ENCODE measurements at regions not wholly inside any gene's neighbourhood (a gene's known extent, or its start where the extent isn't known, plus 50 kb on each side); places are given as distances from the start of the nearest gene placed in this dataset.
"Not testable (repeated sequence)": the region's sequence is repeated elsewhere in the genome, so short reads cannot be mapped to it uniquely, and the experiment has no call there.

DNA sequence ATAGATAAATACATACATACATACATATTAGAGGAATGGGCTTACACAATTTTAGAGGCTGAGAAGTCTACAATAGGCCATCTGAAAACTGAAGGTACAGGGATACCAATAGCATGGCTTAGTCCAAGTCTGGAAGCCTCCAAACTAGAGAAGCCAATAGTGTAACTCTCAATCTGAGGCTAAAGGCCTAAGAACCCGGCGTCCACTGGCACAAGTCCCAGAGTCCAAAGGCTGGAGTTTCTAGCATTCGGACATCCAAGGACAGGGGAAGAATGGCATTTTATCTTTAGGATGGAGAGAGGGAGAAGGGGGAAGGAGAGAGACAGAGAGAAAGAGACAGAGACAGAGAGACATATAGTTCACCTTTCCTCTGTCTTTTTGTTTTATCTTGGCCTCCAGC lies 63.7 kb upstream of the SYT4 start:
- H3K36me3 ChIP-seq (ENCODE audit: control insufficient read depth in 2 of 2, insufficient read depth in 2 of 2, low read length in 1 of 2) = no peaks in the 10 kb centered on the region
- no peak for DNase-seq (ENCODE audit: low read depth in 6 of 9, low spot score in 9 of 9)
- no peaks in the 10 kb centered on the region for H3K27me3 ChIP-seq (ENCODE audit: control insufficient read depth in 2 of 2, insufficient read depth in 1 of 2, low read length in 1 of 2)
- H3K9me3 ChIP-seq (ENCODE audit: control insufficient read depth in 2 of 2, insufficient read depth in 1 of 2, low read length in 1 of 2) = no peaks in the 10 kb centered on the region
- WGBS = 97% methylated on average over 3 of the region's 3 CpGs
- no peak overlapping the region for H3K27ac ChIP-seq (ENCODE audit: low read depth in 1 of 2, low read length in 1 of 2)
- no peak overlapping the region for H3K4me3 ChIP-seq (ENCODE audit: low read length in 2 of 2)
- H3K4me1 ChIP-seq (ENCODE audit: control insufficient read depth in 2 of 2, insufficient read depth in 2 of 2, low read length in 2 of 2) = no peaks in the 10 kb centered on the region

DNA sequence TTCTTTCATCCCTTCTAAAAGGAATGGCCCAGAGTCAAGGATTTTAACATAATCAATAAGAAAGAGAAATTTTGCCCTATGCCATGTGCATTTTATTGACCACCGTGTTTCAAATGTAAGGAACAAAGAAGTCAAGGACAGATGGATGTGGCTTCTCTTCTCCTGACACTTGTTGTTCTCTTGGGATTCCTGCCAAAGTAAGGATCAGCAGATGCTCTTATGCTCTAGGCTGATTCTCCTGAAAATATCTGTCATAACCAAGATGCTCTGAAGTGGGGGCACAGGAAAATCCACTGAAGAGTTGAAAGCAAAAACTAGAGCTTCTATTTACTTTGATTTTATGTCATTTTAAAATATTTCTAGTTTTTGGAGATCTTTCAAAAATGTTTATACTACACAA lies 72.9 kb upstream of the SYT4 start:
- 95% methylated on average over 1 of the region's 1 CpG for WGBS
- H3K27ac ChIP-seq (ENCODE audit: low read depth in 1 of 2, low read length in 1 of 2) = no peak overlapping the region

DNA sequence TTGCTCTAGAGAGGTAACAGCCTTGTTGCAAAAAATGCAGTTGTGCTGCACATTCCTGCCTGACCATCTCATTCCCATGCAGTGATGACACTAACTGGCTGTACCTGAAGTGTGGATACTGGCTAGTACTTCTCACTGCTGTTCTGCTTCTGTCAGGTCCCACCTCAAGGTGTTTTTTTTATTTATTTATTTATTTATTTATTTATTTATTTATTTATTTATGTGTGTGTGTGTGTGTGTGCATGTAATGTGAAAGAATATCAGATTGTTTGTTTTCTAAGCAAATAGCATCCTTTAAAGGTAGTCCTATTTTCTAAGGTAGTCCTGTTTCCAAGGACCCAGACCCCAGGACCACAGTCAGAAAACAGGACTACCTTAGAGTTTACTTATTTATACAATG lies 87.2 kb upstream of the SYT4 start:
- no peak overlapping the region for H3K27ac ChIP-seq (ENCODE audit: low read depth in 1 of 2, low read length in 1 of 2)
- H3K36me3 ChIP-seq (ENCODE audit: control insufficient read depth in 2 of 2, insufficient read depth in 2 of 2, low read length in 1 of 2) = no peaks in the 10 kb centered on the region
- H3K9me3 ChIP-seq (ENCODE audit: control insufficient read depth in 2 of 2, insufficient read depth in 1 of 2, low read length in 1 of 2) = no peaks in the 10 kb centered on the region
- no peaks in the 10 kb centered on the region for H3K27me3 ChIP-seq (ENCODE audit: control insufficient read depth in 2 of 2, insufficient read depth in 1 of 2, low read length in 1 of 2)
- no peak for DNase-seq (ENCODE audit: low read depth in 6 of 9, low spot score in 9 of 9)
- no peaks in the 10 kb centered on the region for H3K4me1 ChIP-seq (ENCODE audit: control insufficient read depth in 2 of 2, insufficient read depth in 2 of 2, low read length in 2 of 2)
- H3K4me3 ChIP-seq (ENCODE audit: low read length in 2 of 2) = no peak overlapping the region

More for the DNA sequence above, 72.9 kb upstream of the SYT4 start:
- Histone ChIP-seq H3K36me3 (ENCODE audit: control insufficient read depth in 2 of 2, insufficient read depth in 2 of 2, low read length in 1 of 2) (no peaks in the 10 kb centered on the region), H3K27me3 (ENCODE audit: control insufficient read depth in 2 of 2, insufficient read depth in 1 of 2, low read length in 1 of 2) (no peaks in the 10 kb centered on the region), H3K9me3 (ENCODE audit: control insufficient read depth in 2 of 2, insufficient read depth in 1 of 2, low read length in 1 of 2) (no peaks in the 10 kb centered on the region), H3K4me3 (ENCODE audit: low read length in 2 of 2) (no peak overlapping the region), H3K4me1 (ENCODE audit: control insufficient read depth in 2 of 2, insufficient read depth in 2 of 2, low read length in 2 of 2) (no peaks in the 10 kb centered on the region)
- DNase-seq (ENCODE audit: low read depth in 6 of 9, low spot score in 9 of 9) = no peak

DNA sequence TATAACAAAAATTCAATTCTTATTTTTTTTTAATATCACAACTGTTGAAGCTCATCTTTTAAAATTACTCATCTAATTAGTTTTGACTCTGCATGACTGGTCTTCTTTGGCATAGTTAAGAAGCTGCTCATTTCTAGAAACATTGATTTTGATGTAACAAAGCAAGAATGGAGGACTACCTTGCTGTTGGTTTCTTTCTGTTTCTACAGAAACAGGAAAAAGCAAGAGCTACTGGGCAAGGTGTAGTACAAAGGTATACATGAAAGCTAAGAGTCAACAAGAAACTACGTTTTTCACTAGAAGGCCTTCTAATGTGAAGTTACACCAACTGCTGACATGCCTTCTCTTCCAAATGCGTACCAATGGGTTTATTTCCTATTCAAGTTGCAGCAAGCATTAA lies 90.6 kb upstream of the SYT4 start:
- Histone ChIP-seq H3K4me3 (ENCODE audit: low read length in 2 of 2) (no peak overlapping the region), H3K27me3 (ENCODE audit: control insufficient read depth in 2 of 2, insufficient read depth in 1 of 2, low read length in 1 of 2) (no peaks in the 10 kb centered on the region), H3K36me3 (ENCODE audit: control insufficient read depth in 2 of 2, insufficient read depth in 2 of 2, low read length in 1 of 2) (no peaks in the 10 kb centered on the region), H3K4me1 (ENCODE audit: control insufficient read depth in 2 of 2, insufficient read depth in 2 of 2, low read length in 2 of 2) (no peaks in the 10 kb centered on the region), H3K9me3 (ENCODE audit: control insufficient read depth in 2 of 2, insufficient read depth in 1 of 2, low read length in 1 of 2) (no peaks in the 10 kb centered on the region), H3K27ac (ENCODE audit: low read depth in 1 of 2, low read length in 1 of 2) (no peak overlapping the region)
- WGBS = 82% methylated on average over 2 of the region's 2 CpGs
- no peak for DNase-seq (ENCODE audit: low read depth in 6 of 9, low spot score in 9 of 9)

DNA sequence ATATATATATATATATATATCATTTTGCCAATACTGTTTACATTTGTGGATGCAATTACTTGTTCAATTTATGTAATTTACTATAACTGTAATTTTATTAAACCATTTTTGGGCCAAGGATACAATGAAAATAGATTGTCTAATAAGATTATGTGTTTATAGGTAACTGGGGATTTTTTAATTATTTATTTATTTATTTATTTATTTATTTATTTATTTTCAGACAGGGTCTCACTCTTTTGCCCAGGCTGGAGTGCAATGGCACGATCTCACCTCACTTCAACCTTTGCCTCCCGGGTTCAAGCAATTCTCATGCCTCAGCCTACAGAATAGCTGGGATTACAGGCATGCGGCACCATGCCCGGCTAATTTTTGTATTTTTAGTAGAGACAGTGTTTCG lies 92.0 kb upstream of the SYT4 start:
- WGBS = 96% methylated on average over 5 of the region's 5 CpGs
- H3K4me3 ChIP-seq (ENCODE audit: low read length in 2 of 2); H3K27ac ChIP-seq (ENCODE audit: low read depth in 1 of 2, low read length in 1 of 2); H3K4me1 ChIP-seq (ENCODE audit: control insufficient read depth in 2 of 2, insufficient read depth in 2 of 2, low read length in 2 of 2); H3K36me3 ChIP-seq (ENCODE audit: control insufficient read depth in 2 of 2, insufficient read depth in 2 of 2, low read length in 1 of 2); DNase-seq (ENCODE audit: low read depth in 6 of 9, low spot score in 9 of 9); H3K27me3 ChIP-seq (ENCODE audit: control insufficient read depth in 2 of 2, insufficient read depth in 1 of 2, low read length in 1 of 2); H3K9me3 ChIP-seq (ENCODE audit: control insufficient read depth in 2 of 2, insufficient read depth in 1 of 2, low read length in 1 of 2): not testable (repeated sequence)

DNA sequence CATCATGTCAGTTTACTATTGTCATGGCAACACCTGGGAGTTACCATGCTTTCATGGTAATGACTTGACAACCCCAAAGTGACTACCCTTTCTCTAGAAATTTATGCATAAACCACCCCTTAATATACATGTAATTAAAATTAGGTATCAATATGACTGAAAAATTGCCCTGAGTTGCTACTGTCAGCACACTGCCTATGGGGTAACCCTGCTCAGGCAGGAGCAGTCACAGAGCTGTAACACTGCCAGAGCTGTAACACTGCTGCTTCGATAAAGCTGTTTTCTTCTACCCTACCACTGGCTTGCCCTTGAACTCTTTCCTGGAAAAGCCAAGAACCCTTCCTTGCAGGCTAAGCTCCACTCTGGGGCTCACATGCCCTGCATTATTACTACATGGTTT lies 95.5 kb upstream of the SYT4 start:
- Histone ChIP-seq H3K27me3 (ENCODE audit: control insufficient read depth in 2 of 2, insufficient read depth in 1 of 2, low read length in 1 of 2) (no peaks in the 10 kb centered on the region), H3K4me1 (ENCODE audit: control insufficient read depth in 2 of 2, insufficient read depth in 2 of 2, low read length in 2 of 2) (no peaks in the 10 kb centered on the region), H3K36me3 (ENCODE audit: control insufficient read depth in 2 of 2, insufficient read depth in 2 of 2, low read length in 1 of 2) (no peaks in the 10 kb centered on the region), H3K9me3 (ENCODE audit: control insufficient read depth in 2 of 2, insufficient read depth in 1 of 2, low read length in 1 of 2) (no peaks in the 10 kb centered on the region), H3K4me3 (ENCODE audit: low read length in 2 of 2) (no peak overlapping the region), H3K27ac (ENCODE audit: low read depth in 1 of 2, low read length in 1 of 2) (no peak overlapping the region)
- WGBS = 96% methylated on average over 1 of the region's 1 CpG
- DNase-seq (ENCODE audit: low read depth in 6 of 9, low spot score in 9 of 9) = no peak

DNA sequence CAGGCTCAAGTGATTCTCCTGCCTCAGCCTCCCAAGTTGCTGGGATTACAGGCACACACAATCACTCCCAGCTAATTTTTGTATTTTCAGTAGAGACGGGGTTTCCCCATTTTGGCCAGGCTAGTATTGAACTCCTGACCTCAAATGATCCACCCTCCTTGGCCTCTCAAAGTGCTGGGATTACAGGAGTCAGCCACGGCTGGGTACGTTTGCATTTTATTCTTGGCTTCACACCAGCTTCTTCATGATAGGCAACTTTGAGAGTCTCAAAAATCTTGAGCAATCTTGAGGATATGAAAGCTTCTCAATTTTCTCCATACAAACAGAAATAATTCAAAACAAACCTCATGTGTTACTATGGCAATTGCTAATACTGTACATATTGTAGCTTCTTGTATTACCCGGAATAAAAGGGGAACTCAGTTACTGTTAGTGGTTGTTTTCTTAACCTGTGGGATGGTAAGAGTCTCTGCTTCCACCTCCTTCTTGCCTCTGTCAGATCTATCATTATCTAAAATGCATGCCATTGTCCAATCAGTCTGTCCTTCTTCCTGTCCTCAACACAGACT lies 102.9 kb upstream of the SYT4 start:
- H3K27me3 ChIP-seq (ENCODE audit: control insufficient read depth in 2 of 2, insufficient read depth in 1 of 2, low read length in 1 of 2) = no peaks in the 10 kb centered on the region
- H3K4me3 ChIP-seq (ENCODE audit: low read length in 2 of 2) = no peak overlapping the region
- H3K36me3 ChIP-seq (ENCODE audit: control insufficient read depth in 2 of 2, insufficient read depth in 2 of 2, low read length in 1 of 2) = no peaks in the 10 kb centered on the region
- 85% methylated on average over 4 of the region's 4 CpGs for WGBS
- no peak for DNase-seq (ENCODE audit: low read depth in 6 of 9, low spot score in 9 of 9)
- no peak overlapping the region for H3K27ac ChIP-seq (ENCODE audit: low read depth in 1 of 2, low read length in 1 of 2)
- H3K4me1 ChIP-seq (ENCODE audit: control insufficient read depth in 2 of 2, insufficient read depth in 2 of 2, low read length in 2 of 2) = no peaks in the 10 kb centered on the region
- no peaks in the 10 kb centered on the region for H3K9me3 ChIP-seq (ENCODE audit: control insufficient read depth in 2 of 2, insufficient read depth in 1 of 2, low read length in 1 of 2)

DNA sequence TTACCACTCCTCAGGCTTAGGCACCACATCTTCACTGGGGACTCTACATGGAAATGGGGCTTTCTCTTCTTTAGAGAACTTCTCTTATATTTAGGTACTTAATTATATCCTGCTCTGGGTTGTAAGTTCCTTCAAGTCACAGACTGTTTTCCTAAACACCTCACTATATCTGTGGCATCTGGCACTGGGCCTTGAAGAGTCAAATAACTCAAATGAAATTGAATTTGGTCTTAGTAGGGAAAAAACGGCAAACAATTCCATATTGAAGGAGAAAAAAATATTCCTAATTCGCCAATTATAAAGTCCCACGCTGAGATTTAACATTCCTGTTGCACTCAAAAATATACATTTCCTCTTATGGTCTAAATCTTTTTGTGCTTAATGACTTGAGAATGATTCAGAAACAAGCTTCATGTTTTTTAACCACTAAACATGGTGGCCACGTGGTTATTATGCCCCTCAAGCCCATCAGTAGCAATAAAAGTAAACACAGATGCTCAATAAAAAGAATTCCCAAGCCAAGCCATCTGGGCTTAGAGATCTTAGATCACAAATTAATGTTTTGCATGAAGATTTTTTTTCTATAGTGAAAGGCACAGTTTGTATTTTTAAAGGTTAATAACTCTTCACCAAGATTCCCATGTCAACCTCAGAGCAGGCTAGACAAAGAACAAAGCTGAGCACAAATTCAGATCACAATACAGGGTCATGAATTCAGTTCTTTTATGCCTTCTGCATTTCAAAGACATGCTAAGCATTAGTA lies 105.5 kb upstream of the SYT4 start:
- H3K4me3 ChIP-seq (ENCODE audit: low read length in 2 of 2) = no peak overlapping the region
- no peak for DNase-seq (ENCODE audit: low read depth in 6 of 9, low spot score in 9 of 9)
- no peaks in the 10 kb centered on the region for H3K9me3 ChIP-seq (ENCODE audit: control insufficient read depth in 2 of 2, insufficient read depth in 1 of 2, low read length in 1 of 2)
- no peak overlapping the region for H3K27ac ChIP-seq (ENCODE audit: low read depth in 1 of 2, low read length in 1 of 2)
- no peaks in the 10 kb centered on the region for H3K36me3 ChIP-seq (ENCODE audit: control insufficient read depth in 2 of 2, insufficient read depth in 2 of 2, low read length in 1 of 2)
- no peaks in the 10 kb centered on the region for H3K27me3 ChIP-seq (ENCODE audit: control insufficient read depth in 2 of 2, insufficient read depth in 1 of 2, low read length in 1 of 2)
- H3K4me1 ChIP-seq (ENCODE audit: control insufficient read depth in 2 of 2, insufficient read depth in 2 of 2, low read length in 2 of 2) = no peaks in the 10 kb centered on the region
- 79% methylated on average over 4 of the region's 4 CpGs for WGBS

DNA sequence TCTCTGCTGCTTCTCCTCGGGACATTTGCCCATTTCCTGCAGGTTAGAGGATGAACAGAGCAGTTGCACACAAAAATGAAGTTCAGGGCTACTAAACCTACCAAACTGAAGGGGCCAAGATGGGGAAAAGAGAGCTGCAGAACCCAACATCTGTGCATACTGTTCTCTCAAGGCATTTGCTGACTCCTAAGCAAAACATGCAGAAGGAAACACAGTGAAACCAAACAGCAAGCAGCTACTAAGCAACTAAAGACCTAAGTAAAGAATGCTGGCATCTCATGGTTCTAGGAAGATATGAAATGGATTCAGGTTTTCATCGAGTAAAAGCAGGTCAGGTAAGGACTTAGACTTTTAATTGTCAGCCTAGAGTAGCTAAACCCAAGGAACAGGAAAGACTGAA lies 111.9 kb upstream of the SYT4 start:
- Histone ChIP-seq H3K4me1 (ENCODE audit: control insufficient read depth in 2 of 2, insufficient read depth in 2 of 2, low read length in 2 of 2) (no peaks in the 10 kb centered on the region), H3K27ac (ENCODE audit: low read depth in 1 of 2, low read length in 1 of 2) (no peak overlapping the region), H3K36me3 (ENCODE audit: control insufficient read depth in 2 of 2, insufficient read depth in 2 of 2, low read length in 1 of 2) (no peaks in the 10 kb centered on the region), H3K27me3 (ENCODE audit: control insufficient read depth in 2 of 2, insufficient read depth in 1 of 2, low read length in 1 of 2) (no peaks in the 10 kb centered on the region), H3K9me3 (ENCODE audit: control insufficient read depth in 2 of 2, insufficient read depth in 1 of 2, low read length in 1 of 2) (no peaks in the 10 kb centered on the region), H3K4me3 (ENCODE audit: low read length in 2 of 2) (no peak overlapping the region)
- 74% methylated on average over 2 of the region's 2 CpGs for WGBS
- DNase-seq (ENCODE audit: low read depth in 6 of 9, low spot score in 9 of 9) = no peak
